ENCODE measurements at regions not wholly inside any gene's neighbourhood (a gene's known extent, or its start where the extent isn't known, plus 50 kb on each side); places are given as distances from the start of the nearest gene placed in this dataset.

GRCh38 chr2:177101930-177102329, 110.7 kb upstream of the HNRNPA3 start:
- Histone ChIP-seq H3K4me3 (ENCODE audit: low read length in 2 of 2) (no peak overlapping the region), H3K4me1 (ENCODE audit: control insufficient read depth in 2 of 2, insufficient read depth in 2 of 2, low read length in 2 of 2) (no peaks in the 10 kb centered on the region), H3K9ac (ENCODE audit: low read depth in 1 of 2, low read length in 2 of 2) (no peak overlapping the region), H3K27ac (ENCODE audit: low read depth in 2 of 2, low read length in 2 of 2) (no peak overlapping the region), H3K9me3 (ENCODE audit: control insufficient read depth in 2 of 2, low read length in 2 of 2) (peaks cover 0 to 2% of the 10 kb centered on the region in 2 donors), H3K27me3 (ENCODE audit: control insufficient read depth in 2 of 2, insufficient read depth in 2 of 2, low read length in 2 of 2) (no peaks in the 10 kb centered on the region), H3K36me3 (ENCODE audit: control insufficient read depth in 2 of 2, insufficient read depth in 2 of 2, low read length in 2 of 2) (no peaks in the 10 kb centered on the region)

GRCh38 chr2:177106212-177106611, 106.4 kb upstream of the HNRNPA3 start:
- H3K4me1 ChIP-seq (ENCODE audit: control insufficient read depth in 2 of 2, insufficient read depth in 2 of 2, low read length in 2 of 2): no peaks in the 10 kb centered on the region
- H3K27ac ChIP-seq (ENCODE audit: low read depth in 2 of 2, low read length in 2 of 2): no peak overlapping the region
- no peaks in the 10 kb centered on the region for H3K27me3 ChIP-seq (ENCODE audit: control insufficient read depth in 2 of 2, insufficient read depth in 2 of 2, low read length in 2 of 2)

GRCh38 chr2:177108890-177109289, 103.7 kb upstream of the HNRNPA3 start:
- Histone ChIP-seq H3K9me3 (ENCODE audit: control insufficient read depth in 2 of 2, low read length in 2 of 2) (no peaks in the 10 kb centered on the region), H3K27me3 (ENCODE audit: control insufficient read depth in 2 of 2, insufficient read depth in 2 of 2, low read length in 2 of 2) (no peaks in the 10 kb centered on the region), H3K36me3 (ENCODE audit: control insufficient read depth in 2 of 2, insufficient read depth in 2 of 2, low read length in 2 of 2) (no peaks in the 10 kb centered on the region), H3K27ac (ENCODE audit: low read depth in 2 of 2, low read length in 2 of 2) (no peak overlapping the region), H3K9ac (ENCODE audit: low read depth in 1 of 2, low read length in 2 of 2) (no peak overlapping the region), H3K4me1 (ENCODE audit: control insufficient read depth in 2 of 2, insufficient read depth in 2 of 2, low read length in 2 of 2) (no peaks in the 10 kb centered on the region), H3K4me3 (ENCODE audit: low read length in 2 of 2) (no peak overlapping the region)

More at GRCh38 chr2:177106212-177106611, 106.4 kb upstream of the HNRNPA3 start:
- peaks cover 0 to 2% of the 10 kb centered on the region in 2 donors for H3K9me3 ChIP-seq (ENCODE audit: control insufficient read depth in 2 of 2, low read length in 2 of 2)
- H3K9ac ChIP-seq (ENCODE audit: low read depth in 1 of 2, low read length in 2 of 2): no peak overlapping the region
- no peaks in the 10 kb centered on the region for H3K36me3 ChIP-seq (ENCODE audit: control insufficient read depth in 2 of 2, insufficient read depth in 2 of 2, low read length in 2 of 2)
- no peak overlapping the region for H3K4me3 ChIP-seq (ENCODE audit: low read length in 2 of 2)

GRCh38 chr2:177114712-177115111, 97.9 kb upstream of the HNRNPA3 start:
- no peaks in the 10 kb centered on the region for H3K27me3 ChIP-seq (ENCODE audit: control insufficient read depth in 2 of 2, insufficient read depth in 2 of 2, low read length in 2 of 2)
- H3K36me3 ChIP-seq (ENCODE audit: control insufficient read depth in 2 of 2, insufficient read depth in 2 of 2, low read length in 2 of 2): no peaks in the 10 kb centered on the region
- no peaks in the 10 kb centered on the region for H3K9me3 ChIP-seq (ENCODE audit: control insufficient read depth in 2 of 2, low read length in 2 of 2)
- H3K4me1 ChIP-seq (ENCODE audit: control insufficient read depth in 2 of 2, insufficient read depth in 2 of 2, low read length in 2 of 2): no peaks in the 10 kb centered on the region
- H3K4me3 ChIP-seq (ENCODE audit: low read length in 2 of 2): no peak overlapping the region
- H3K27ac ChIP-seq (ENCODE audit: low read depth in 2 of 2, low read length in 2 of 2): no peak overlapping the region
- H3K9ac ChIP-seq (ENCODE audit: low read depth in 1 of 2, low read length in 2 of 2): no peak overlapping the region

GRCh38 chr2:177117755-177118154, 94.8 kb upstream of the HNRNPA3 start:
- H3K9me3 ChIP-seq (ENCODE audit: control insufficient read depth in 2 of 2, low read length in 2 of 2): no peaks in the 10 kb centered on the region
- H3K4me3 ChIP-seq (ENCODE audit: low read length in 2 of 2): no peak overlapping the region
- no peaks in the 10 kb centered on the region for H3K36me3 ChIP-seq (ENCODE audit: control insufficient read depth in 2 of 2, insufficient read depth in 2 of 2, low read length in 2 of 2)
- H3K4me1 ChIP-seq (ENCODE audit: control insufficient read depth in 2 of 2, insufficient read depth in 2 of 2, low read length in 2 of 2): no peaks in the 10 kb centered on the region
- H3K27ac ChIP-seq (ENCODE audit: low read depth in 2 of 2, low read length in 2 of 2): no peak overlapping the region
- no peak overlapping the region for H3K9ac ChIP-seq (ENCODE audit: low read depth in 1 of 2, low read length in 2 of 2)
- no peaks in the 10 kb centered on the region for H3K27me3 ChIP-seq (ENCODE audit: control insufficient read depth in 2 of 2, insufficient read depth in 2 of 2, low read length in 2 of 2)

- Histone ChIP-seq H3K27me3 (ENCODE audit: control insufficient read depth in 2 of 2, insufficient read depth in 2 of 2, low read length in 2 of 2) (no peaks in the 10 kb centered on the region), H3K4me1 (ENCODE audit: control insufficient read depth in 2 of 2, insufficient read depth in 2 of 2, low read length in 2 of 2) (no peaks in the 10 kb centered on the region), H3K9me3 (ENCODE audit: control insufficient read depth in 2 of 2, low read length in 2 of 2) (no peaks in the 10 kb centered on the region)
These were observed 94.0 kb upstream of the HNRNPA3 start for GRCh38 chr2:177118636-177119035.

GRCh38 chr2:177119099-177119498, 93.5 kb upstream of the HNRNPA3 start:
- H3K27ac ChIP-seq (ENCODE audit: low read depth in 2 of 2, low read length in 2 of 2): no peak overlapping the region
- H3K4me1 ChIP-seq (ENCODE audit: control insufficient read depth in 2 of 2, insufficient read depth in 2 of 2, low read length in 2 of 2): no peaks in the 10 kb centered on the region
- no peak overlapping the region for H3K4me3 ChIP-seq (ENCODE audit: low read length in 2 of 2)
- H3K9ac ChIP-seq (ENCODE audit: low read depth in 1 of 2, low read length in 2 of 2): no peak overlapping the region
- H3K9me3 ChIP-seq (ENCODE audit: control insufficient read depth in 2 of 2, low read length in 2 of 2): no peaks in the 10 kb centered on the region
- H3K27me3 ChIP-seq (ENCODE audit: control insufficient read depth in 2 of 2, insufficient read depth in 2 of 2, low read length in 2 of 2): no peaks in the 10 kb centered on the region
- no peaks in the 10 kb centered on the region for H3K36me3 ChIP-seq (ENCODE audit: control insufficient read depth in 2 of 2, insufficient read depth in 2 of 2, low read length in 2 of 2)

More at GRCh38 chr2:177118636-177119035, 94.0 kb upstream of the HNRNPA3 start:
- H3K9ac ChIP-seq (ENCODE audit: low read depth in 1 of 2, low read length in 2 of 2): no peak overlapping the region
- no peaks in the 10 kb centered on the region for H3K36me3 ChIP-seq (ENCODE audit: control insufficient read depth in 2 of 2, insufficient read depth in 2 of 2, low read length in 2 of 2)
- H3K27ac ChIP-seq (ENCODE audit: low read depth in 2 of 2, low read length in 2 of 2): no peak overlapping the region
- H3K4me3 ChIP-seq (ENCODE audit: low read length in 2 of 2): no peak overlapping the region

GRCh38 chr2:177123048-177123447, 89.5 kb upstream of the HNRNPA3 start:
- Histone ChIP-seq H3K36me3 (ENCODE audit: control insufficient read depth in 2 of 2, insufficient read depth in 2 of 2, low read length in 2 of 2) (no peaks in the 10 kb centered on the region), H3K9me3 (ENCODE audit: control insufficient read depth in 2 of 2, low read length in 2 of 2) (no peaks in the 10 kb centered on the region), H3K27ac (ENCODE audit: low read depth in 2 of 2, low read length in 2 of 2) (no peak overlapping the region), H3K4me1 (ENCODE audit: control insufficient read depth in 2 of 2, insufficient read depth in 2 of 2, low read length in 2 of 2) (no peaks in the 10 kb centered on the region), H3K27me3 (ENCODE audit: control insufficient read depth in 2 of 2, insufficient read depth in 2 of 2, low read length in 2 of 2) (no peaks in the 10 kb centered on the region), H3K4me3 (ENCODE audit: low read length in 2 of 2) (no peak overlapping the region), H3K9ac (ENCODE audit: low read depth in 1 of 2, low read length in 2 of 2) (no peak overlapping the region)

GRCh38 chr2:177124371-177124770, 88.2 kb upstream of the HNRNPA3 start:
- Histone ChIP-seq H3K4me3 (ENCODE audit: low read length in 2 of 2) (no peak overlapping the region), H3K27ac (ENCODE audit: low read depth in 2 of 2, low read length in 2 of 2) (no peak overlapping the region), H3K9ac (ENCODE audit: low read depth in 1 of 2, low read length in 2 of 2) (no peak overlapping the region), H3K4me1 (ENCODE audit: control insufficient read depth in 2 of 2, insufficient read depth in 2 of 2, low read length in 2 of 2) (no peaks in the 10 kb centered on the region), H3K36me3 (ENCODE audit: control insufficient read depth in 2 of 2, insufficient read depth in 2 of 2, low read length in 2 of 2) (no peaks in the 10 kb centered on the region), H3K9me3 (ENCODE audit: control insufficient read depth in 2 of 2, low read length in 2 of 2) (no peaks in the 10 kb centered on the region), H3K27me3 (ENCODE audit: control insufficient read depth in 2 of 2, insufficient read depth in 2 of 2, low read length in 2 of 2) (no peaks in the 10 kb centered on the region)

- H3K9me3 ChIP-seq (ENCODE audit: control insufficient read depth in 2 of 2, low read length in 2 of 2): no peaks in the 10 kb centered on the region
- no peak overlapping the region for H3K4me3 ChIP-seq (ENCODE audit: low read length in 2 of 2)
- no peak overlapping the region for H3K27ac ChIP-seq (ENCODE audit: low read depth in 2 of 2, low read length in 2 of 2)
- H3K36me3 ChIP-seq (ENCODE audit: control insufficient read depth in 2 of 2, insufficient read depth in 2 of 2, low read length in 2 of 2): no peaks in the 10 kb centered on the region
- no peaks in the 10 kb centered on the region for H3K27me3 ChIP-seq (ENCODE audit: control insufficient read depth in 2 of 2, insufficient read depth in 2 of 2, low read length in 2 of 2)
- H3K9ac ChIP-seq (ENCODE audit: low read depth in 1 of 2, low read length in 2 of 2): no peak overlapping the region
- H3K4me1 ChIP-seq (ENCODE audit: control insufficient read depth in 2 of 2, insufficient read depth in 2 of 2, low read length in 2 of 2): no peaks in the 10 kb centered on the region
These were observed 84.8 kb upstream of the HNRNPA3 start for GRCh38 chr2:177127821-177128220.

- Histone ChIP-seq H3K9me3 (ENCODE audit: control insufficient read depth in 2 of 2, low read length in 2 of 2) (no peaks in the 10 kb centered on the region), H3K36me3 (ENCODE audit: control insufficient read depth in 2 of 2, insufficient read depth in 2 of 2, low read length in 2 of 2) (no peaks in the 10 kb centered on the region), H3K4me1 (ENCODE audit: control insufficient read depth in 2 of 2, insufficient read depth in 2 of 2, low read length in 2 of 2) (no peaks in the 10 kb centered on the region), H3K9ac (ENCODE audit: low read depth in 1 of 2, low read length in 2 of 2) (no peak overlapping the region), H3K27me3 (ENCODE audit: control insufficient read depth in 2 of 2, insufficient read depth in 2 of 2, low read length in 2 of 2) (no peaks in the 10 kb centered on the region), H3K4me3 (ENCODE audit: low read length in 2 of 2) (no peak overlapping the region), H3K27ac (ENCODE audit: low read depth in 2 of 2, low read length in 2 of 2) (no peak overlapping the region)
These were observed 83.0 kb upstream of the HNRNPA3 start for GRCh38 chr2:177129610-177130009.
